NCI-H226 (cell line): ENCODE measurements at regions not wholly inside any gene's neighbourhood (a gene's known extent, or its start where the extent isn't known, plus 50 kb on each side); places are given as distances from the start of the nearest gene placed in this dataset.
A peak's percentile ranks its signal among the peaks of the same experiment; 100 is the strongest.

Experiments used
- DNase-seq: peaks from one replicate; pipeline ENCODE4 v3.0.0-alpha.2; 2015

DNA sequence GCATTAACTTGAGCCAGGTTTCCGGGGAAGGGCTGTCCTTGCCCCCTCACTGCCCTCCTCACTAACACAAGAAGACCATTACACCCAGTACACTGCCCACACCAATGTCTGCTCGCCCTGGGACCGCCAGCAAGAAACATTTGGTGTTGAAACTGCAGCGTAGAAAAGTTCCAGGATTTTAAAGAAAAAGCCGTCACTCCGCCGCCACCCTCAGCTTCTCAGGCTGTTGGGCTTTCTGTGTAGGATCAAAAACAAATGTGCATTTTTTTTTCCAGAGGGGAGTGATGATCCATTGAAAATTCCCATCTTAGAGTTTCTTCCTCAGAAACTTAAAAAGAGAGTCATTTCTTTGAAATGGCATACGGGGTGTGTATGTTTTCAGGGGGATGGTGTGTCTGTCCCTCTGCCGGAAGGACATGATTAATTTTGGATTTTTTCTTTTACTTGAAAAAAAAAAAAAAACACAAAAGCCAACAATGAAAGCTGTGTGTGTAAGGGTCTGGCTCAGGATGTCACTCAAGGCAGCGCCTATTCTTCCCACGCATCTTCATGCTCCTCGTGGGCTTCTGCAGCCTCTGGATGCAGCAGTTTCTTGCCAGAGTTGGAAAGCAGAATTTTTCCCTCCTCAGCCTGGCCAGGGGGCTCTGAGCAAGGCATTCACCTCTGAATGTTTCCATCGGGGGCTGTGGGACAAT lies 184.9 kb downstream of the GLI2 start:
- no peak for DNase-seq

DNA sequence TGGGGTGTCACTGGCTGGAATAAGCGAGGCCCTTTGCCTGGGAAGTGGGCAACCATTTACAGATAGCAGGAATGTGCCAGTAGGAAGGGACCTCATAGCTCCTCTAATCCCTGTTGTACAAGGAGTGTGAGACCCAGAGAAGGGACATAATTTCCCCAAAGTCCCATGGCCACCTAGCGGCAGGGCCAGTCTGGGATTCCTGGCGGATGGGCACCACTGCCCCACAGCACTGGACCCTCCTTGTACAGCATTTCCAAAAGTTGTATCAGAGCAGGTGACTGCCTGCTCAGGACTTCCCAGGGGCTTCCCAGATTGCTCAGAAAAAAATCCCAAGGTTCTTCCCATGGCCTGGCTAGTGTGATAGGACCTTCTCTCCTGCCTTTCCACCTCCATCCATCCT lies 185.8 kb downstream of the GLI2 start:
- no peak for DNase-seq

DNA sequence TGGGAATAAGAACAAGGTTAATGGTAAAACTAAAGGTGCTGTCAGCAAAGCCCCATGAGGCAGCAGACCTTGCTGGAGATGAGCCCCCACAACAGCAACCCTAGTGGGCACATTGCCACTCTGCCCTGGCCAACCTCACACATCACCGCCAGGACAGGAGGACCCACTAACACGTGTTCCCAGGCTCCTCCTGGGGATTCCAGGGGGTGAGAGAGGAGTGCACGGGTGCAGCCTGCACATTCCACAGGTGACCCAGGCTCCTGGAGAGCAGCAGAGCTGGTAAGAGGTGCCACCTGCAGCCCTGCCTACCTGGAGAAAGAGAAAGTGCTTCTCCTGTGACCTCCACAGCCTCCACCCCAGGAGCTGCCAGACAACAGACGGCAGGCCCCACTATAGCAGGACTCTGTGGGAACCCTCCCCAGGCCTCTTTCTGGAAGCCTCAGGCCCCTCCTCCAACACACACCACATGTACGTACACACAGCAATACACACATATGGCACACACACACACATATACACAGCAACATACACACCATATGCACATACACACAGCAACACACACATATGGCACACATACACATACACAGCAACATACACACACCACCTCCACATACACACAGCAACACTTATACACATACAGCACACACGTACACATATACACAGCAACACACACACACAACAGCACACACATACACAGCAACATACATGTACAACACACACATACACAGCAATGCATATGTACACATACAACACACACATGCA lies 187.1 kb downstream of the GLI2 start:
- no peak for DNase-seq

DNA sequence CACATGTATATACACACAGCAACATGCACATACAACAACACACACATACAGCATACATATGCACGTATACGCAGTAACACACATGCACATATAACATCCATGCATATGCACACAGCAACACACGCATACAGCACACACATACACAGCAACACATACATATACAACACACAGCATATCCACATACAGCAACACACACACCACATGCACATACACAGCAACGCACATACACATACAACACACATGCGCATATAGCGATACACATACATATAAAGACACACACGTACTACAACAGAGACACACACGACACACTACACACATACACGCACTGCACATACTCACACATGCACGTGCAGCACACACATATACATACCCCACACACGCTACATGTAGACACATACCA lies 187.8 kb downstream of the GLI2 start:
- DNase-seq, result no peak

DNA sequence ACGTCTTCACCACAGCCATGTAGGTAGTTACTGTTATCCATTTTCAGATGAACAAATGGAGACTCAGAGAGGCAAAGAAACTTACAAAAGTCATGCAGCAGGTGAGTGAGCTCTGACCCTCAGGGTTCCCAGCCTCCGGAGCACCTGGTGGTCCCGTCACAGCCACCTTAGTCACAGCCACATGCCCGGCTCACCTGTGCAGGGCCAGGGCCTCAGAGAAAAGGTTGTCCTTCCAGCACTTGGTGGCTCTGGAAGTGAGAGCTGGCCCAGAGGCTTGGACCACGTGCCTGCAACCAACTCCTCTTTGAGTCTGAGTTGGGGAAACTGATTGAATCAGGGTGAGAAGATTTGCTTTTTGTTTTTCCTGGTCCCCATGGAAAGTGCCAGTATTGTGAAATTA lies 189.3 kb downstream of the GLI2 start:
- no peak for DNase-seq

DNA sequence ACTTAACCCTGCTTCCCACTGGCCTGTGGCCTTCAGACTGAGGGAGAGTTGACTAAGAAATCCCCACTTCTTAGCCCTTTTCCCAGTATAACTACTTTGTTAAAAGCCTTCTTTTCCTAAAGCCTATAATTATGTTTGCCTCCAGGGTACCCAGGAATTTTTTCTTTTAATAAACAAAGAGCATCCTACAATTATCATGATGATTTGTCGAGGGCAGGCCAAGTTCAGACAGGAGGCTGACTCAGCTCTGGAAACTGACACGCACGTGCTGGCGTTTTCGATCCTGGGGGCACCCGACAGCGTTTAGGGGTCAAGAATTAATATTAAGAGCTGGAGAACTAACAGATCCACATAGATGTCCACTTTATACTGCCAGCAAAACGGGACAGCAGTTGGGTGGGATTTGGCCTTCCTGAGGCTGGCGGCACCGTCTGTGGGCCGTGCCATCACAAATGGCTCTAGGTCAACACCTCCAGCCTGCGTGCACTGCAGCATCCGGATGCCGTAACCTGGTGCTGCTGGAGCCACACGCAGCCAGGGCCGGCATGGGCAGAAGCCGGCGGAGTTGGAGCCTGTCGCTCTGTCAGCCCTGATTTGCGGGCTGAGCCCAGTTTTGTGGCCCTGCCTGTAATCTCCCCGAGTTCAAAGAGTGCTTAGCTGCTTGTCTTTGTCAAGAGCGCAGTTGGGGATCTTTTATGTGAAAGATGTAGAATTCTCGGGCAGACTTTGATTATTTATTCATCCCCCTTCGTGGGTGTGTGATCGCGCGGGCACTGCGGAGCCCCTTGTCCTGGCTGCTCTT lies 191.0 kb downstream of the GLI2 start:
- DNase-seq, result no peak

DNA sequence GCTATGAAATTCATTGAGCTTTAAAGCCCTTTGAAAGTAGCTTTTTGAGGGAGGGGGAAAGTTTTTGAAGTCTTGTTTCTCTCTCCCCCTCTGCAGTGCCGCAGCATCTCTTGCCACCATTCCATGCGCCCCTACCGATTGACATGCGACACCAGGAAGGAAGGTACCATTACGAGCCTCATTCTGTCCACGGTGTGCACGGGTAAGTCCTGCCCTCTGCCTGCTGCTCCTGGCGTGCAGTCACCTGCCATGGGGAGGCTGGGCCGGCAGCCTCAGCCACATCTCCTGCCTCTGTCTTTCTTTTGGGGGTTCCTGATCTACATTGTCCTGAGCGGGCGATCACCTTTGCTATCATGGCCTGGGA lies 191.6 kb downstream of the GLI2 start:
- no peak for DNase-seq

DNA sequence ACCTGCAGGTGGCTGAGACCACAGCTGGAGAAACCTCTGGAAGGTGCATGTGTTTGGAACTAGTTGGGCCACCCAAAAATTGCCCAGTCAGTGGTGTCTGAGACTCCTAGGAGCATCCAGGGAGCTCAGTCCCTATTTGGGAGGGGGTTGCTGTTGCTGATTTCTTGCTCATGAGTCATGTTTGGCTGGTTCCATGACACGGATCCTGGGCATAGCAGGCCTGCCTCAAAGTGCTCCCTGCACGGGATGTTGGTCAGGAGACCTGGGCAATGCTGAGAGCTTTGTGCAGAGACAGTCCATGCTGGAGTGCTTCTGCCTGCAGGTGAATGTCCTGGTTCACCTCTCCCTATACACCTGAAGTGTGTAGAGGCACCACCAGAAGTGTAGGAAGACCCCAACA lies 194.2 kb downstream of the GLI2 start:
- no peak for DNase-seq

DNA sequence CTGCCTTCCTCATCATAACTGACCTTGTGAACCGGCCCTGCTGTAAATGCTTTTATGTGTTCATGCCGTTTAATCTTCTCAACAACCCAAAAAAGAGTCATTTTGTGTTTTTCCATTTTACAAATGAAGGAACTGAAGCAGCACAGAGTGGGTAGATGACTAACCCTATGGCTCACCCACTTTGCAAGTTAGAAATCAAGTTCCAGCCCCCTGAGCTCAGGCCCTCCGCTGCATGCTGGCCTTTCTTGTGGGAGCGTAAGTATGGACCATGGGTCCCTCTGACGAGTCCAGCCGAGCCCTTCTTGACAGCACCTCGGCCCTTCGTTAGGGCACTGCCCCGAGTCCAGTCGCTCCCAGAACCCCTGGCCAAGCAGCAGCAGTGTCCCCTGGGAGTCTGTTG lies 194.6 kb downstream of the GLI2 start:
- no peak for DNase-seq

DNA sequence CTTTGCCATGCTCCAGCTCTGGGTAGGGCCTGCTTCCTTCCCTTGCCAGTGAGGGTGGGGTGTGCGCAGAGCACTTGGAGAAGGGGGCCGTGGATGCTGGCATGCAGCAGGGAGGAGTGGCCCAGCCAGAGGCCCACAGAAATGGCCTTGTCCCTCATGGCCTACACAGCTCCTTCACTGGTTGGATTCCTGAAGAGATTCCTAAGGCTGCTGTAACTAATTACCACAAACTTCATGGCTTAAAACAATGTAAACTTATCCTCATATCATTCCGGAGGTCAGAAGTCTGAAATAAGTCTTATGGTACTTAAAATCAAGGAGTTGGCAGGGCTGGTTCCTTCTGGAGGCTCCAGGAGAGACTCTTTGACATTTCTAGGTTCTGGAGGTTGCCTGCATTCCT lies 195.2 kb downstream of the GLI2 start:
- no peak for DNase-seq

DNA sequence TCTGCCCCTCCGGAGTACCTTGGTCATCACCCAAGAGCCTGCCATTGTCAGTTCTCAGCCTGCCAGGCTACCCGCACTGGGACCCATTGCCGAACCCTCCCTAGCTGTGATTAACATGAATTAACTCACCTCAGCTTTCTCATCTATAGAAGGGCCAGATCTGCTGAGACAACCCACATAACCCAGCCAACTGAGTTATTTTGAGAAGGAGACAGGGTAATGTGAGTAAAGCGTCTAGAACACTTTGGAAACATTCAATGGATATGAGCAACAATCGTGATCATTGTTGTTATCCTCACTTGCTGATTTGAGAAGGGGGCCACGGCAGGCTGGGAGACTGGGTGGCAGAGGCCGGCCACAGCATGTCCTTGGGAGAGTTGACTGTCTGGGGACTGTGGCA lies 196.8 kb downstream of the GLI2 start:
- DNase-seq, result no peak

DNA sequence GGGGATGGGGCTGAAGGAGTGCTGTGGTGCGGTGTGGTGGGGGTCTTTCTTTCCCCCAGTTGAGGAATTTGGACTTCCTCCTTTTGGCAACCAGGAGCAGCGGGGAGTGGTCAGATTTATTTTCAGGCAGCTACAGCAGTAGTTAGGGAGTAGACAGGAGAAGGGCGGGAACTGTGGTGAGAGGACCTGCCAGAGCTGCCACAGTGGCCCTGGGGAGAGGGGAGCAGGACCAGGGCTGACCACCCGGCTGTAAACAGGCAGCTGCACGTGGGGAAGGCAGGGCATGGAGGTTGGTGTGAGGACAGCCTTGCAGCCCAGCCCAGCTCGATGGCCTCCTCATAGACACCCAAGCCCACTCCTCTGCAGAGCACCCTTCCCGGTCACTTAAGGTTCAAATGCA lies 197.2 kb downstream of the GLI2 start:
- DNase-seq, result no peak

DNA sequence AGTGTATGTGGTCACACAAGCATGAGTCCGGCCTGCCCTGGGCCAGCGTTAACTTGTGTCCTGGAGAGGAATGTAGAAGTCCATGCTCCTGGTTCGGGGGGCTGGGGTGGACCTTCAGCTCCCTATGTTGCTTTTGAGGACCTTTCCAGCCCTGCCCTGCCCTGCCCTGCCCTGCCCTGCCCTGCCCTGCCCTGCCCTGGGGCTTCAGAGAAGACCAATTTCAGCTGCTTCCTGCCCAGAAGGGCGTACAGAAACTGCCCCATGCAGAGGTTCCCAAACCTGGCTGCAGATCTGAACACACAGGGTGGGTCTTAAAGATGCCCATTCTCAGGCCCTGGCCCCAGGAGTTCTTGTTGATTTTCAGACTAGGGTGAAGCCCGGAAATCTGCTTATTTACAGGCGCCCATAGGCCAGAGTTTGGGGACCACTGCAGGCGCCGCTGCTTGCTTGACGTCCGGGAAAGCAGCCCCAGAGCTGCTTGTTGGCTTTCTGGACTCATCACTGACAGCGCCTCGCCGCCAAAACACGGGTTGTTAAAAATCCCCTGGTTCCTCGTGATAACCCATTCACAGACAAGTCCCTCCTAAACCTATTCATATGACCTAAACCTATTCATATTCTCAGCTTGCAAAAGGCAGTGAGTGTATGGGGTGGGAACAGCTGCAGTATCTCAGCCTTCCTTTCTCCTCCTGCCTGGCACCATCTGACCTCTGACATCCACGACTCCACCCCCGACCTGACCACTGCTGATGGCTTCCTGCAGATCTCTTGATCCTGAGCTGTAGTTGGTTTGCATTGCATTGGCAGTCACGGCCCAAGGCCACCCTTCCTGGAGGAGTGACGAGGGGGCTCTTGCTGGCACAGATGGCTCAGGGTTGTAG lies 198.3 kb downstream of the GLI2 start:
- DNase-seq, result no peak

DNA sequence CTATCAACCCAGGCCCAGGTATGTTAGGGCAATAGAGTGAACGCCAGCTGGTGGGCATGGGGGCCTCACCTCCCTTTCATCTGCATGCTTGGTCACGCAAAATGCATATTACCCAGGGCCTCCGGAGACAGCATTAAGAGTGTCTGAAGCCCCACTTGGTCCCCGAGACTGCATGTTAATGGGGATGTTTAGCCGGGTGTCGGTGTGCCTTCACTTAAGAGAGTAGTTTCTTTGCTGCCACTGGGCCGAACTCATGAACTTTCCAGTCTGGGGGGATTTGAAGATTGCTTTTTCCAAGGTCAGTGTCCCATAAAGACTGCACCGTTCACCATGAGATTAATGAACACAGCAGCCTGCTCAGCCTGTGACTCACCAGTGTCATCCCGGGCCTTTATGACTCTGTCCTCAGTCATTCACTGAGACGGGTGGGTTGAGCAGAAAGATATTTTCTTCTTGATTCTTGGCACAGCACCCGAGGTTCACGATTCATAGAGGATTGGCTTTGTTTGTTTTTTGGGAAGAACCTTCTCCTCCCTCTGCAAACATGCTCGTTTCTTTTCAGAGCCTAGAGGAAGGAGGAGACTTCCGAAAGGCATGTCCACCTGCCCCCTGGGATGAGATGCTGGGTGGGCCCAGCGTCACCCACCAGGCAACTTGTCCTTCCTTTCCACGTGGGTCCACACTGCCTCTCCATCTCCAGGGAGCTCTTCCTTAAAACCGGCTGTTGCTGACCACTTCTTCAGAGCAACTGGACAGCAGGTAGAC lies 199.1 kb downstream of the GLI2 start:
- DNase-seq, result peak; percentile 86

DNA sequence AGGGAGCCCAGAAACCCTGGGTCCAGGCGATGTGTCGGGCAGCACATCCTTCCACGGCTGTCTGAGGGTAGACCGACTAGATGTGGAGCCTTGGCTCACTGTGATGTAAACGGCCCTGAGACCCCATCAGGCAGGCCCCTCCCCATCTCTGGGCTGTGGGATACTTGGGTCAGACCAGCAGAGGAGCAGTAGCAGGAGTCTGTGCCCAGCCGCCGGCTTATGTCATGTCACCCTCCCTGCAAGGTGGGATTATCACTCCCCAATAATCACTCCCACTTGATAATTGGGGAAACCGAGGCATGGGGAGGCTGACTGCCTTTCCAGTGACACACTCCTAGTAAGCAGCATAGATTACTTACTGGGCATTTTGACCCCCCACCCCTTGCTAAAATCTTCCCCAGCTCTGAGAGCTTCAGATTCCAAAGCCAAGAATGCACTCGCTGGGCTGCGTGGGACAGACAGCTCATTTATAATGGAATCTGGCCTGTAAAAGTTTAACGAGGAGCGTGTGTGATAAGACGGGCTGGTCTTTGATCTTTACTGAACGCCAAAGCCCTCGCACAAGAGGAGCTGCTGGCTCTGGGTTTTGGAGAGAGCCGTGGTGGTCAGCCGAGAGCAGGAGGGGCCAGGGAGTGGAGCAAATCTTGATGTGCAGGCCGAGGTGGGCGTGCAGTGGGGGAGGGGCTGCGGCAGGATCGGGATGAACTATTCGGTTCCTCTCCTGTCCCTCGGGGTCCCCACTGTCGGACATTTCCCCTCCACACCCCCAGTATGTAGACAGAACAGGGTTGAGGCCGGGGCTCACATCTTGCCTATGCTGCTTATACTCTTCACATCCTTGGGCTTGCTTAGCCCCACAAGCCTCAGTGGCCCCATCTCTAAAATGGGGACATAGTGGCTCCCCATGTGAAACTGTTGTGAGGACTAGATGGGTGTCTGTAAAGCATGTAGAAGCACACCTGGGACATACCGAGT lies 200.0 kb downstream of the GLI2 start:
- peak; percentile 95 for DNase-seq

DNA sequence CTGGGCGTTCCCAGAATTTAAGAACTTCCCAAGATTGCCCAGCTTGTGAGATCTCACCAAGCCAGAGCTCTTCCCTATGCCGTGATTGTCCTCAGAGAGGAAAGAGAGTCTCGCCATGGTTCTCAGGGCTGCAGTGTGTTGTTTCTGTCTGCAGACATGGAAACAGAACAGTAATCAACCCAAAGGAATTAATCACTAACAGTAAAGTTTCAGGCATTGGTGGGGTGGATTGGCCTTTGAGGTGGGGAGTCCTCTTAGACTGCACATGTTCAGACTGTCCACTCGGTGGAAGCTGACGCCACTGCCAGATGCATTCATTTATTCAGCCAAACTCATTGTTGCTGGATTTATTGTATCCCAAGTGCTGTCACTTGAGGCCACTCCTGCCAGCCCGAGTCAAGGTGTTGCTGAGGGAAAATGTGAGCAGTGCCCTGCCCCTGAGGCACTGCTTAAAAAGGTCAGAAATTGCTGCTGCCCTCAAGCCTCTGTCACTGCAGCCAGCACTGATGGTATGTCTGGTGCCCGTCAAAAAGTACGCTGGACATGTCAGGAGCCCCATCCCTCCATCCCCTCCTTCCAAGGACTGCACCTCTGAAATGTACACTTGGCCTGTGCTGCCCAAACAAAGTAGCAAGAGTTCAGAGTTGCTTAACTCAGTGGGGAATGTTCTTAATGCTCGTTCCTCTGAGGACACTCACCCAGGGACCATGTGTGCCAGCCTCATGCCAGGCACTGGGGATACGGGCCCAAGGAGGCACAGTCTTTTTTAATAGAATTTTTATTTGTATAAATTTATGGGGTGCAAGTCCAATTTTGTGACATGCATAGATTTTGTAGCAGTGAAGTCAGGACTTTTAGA lies 201.0 kb downstream of the GLI2 start:
- DNase-seq, result no peak

DNA sequence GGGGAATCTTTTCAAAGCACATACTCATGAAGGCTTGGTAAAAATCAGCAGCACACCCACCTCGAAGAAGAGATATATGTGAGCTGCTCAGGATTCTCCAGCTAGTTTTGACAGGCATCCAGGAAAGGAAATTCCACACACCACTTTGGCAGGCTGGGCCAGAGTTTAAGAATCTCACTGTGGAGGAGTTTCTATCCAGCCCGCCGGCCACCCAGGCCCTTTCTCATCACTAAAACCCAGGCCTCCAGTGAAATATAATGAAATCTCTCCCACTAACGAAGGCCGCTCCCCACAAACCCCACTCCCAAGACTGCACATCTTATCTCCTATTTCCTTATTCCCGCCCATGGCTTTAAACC lies 202.0 kb downstream of the GLI2 start:
- peak; percentile 89 for DNase-seq

DNA sequence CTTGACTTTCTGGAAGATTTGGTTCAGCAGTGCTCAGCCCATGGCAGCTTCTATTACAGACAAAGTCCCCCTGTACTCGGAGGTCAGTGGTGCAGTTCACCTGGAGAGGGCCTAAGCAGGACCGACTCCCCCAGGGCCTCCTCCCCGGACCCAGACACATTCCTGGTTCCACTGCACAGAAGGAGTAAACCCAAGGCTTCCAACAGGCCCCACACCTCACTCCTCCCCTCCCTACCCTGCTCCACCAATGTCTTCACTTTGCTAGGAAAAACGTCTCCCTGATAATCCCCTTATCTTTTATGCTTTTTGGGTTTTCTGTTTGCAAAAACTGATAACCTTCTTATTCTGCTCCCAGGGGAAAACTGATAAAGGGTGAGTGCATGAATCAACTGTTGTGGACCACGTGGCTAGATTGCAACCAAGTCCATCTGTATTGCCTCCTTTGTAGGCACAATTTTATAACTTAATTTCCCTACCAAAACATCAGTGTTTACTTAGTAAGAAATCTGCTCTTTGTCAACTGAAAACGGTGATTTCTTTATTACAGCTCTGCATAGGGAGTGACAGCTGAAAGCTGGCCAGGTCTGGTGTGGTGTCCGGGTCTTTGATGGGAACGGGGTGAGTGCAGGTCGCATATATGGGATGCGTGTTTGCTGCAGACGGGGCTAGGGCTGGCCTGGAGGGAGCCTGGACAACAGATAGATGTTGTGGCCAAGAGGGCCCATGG lies 202.5 kb downstream of the GLI2 start:
- DNase-seq, result peak; percentile 74

DNA sequence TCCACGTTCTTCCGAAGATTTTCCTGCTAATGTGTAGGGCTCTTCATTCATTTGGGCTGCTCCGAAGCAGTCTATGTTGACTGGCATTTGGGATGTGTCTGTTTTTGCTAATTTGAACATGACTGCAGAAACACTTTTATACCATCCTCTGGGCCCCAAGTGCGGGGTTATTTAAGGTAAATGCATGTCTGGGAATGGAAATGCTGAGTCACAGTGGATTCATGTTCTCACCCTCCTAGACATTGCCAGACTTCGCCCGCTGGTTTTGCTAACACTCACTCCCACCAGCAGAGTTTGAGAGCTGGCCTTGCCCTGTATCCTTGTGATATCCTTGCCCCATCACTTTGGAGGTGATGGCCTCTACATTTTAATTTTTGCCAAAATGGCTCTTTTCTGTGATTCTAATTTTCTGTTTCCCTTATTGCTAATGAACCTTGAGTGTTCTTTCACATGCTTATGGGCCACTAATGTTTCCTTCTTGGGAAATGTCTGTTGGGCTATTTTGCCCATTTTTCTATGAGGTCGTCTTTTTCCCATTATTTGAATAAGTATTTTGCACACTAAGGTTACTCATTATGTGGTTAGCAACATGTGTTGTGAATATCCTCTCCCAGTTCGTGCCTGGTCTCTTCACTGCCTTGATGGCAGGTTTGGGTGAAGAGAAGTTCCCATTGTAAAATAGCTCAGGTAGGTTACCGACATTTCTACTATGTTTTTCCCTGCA lies 204.1 kb downstream of the GLI2 start:
- peak; percentile 59 for DNase-seq
